Activated naive CD8-positive, alpha-beta T cell treated with anti-CD3 and anti-CD28 coated beads, Interleukin-2, amount 10 ng/mL, durations not matched to agents 7 days and 5 days (primary cell): ENCODE measurements at regions not wholly inside any gene's neighbourhood (a gene's known extent, or its start where the extent isn't known, plus 50 kb on each side); places are given as distances from the start of the nearest gene placed in this dataset.
"Not testable (repeated sequence)": the region's sequence is repeated elsewhere in the genome, so short reads cannot be mapped to it uniquely, and the experiment has no call there.

Experiments
- ATAC-seq: fragments of 150-1000 bp; cut with Tn5 transposase; one replicate; pipeline ENCODE4 v1.10.0; 2021; ENCODE audit warnings: low read depth, moderate library complexity
- POLR2A ChIA-PET: fragments of 350-600 bp; sonication (Branson Sonifier 250); formaldehyde crosslinking; loops from one replicate; lab custom pipeline; 2021; ENCODE audit warnings: antibody characterized with exemption; lab: Charles Lee
- DNase-seq: peaks from one replicate; pipeline ENCODE4 v3.0.0; 2021
- H3K27ac Mint-ChIP-seq: one replicate; pipeline ENCODE4 v1.8.0; 2022; ENCODE audit warnings: mild to moderate bottlenecking, mixed read lengths
- H3K27me3 Mint-ChIP-seq: one replicate; pipeline ENCODE4 v1.8.0; 2022; ENCODE audit warnings: mild to moderate bottlenecking, moderate library complexity, mixed read lengths
- H3K36me3 Mint-ChIP-seq: one replicate; pipeline ENCODE4 v1.8.0; 2021; ENCODE audit warnings: mild to moderate bottlenecking, mixed read lengths
- H3K4me1 Mint-ChIP-seq: one replicate; pipeline ENCODE4 v1.8.0; 2021; ENCODE audit warnings: mixed read lengths
- H3K4me3 Mint-ChIP-seq: one replicate; pipeline ENCODE4 v1.8.0; 2022; ENCODE audit warnings: mild to moderate bottlenecking, moderate library complexity, mixed read lengths
- H3K9me3 Mint-ChIP-seq: one replicate; pipeline ENCODE4 v1.8.0; 2021; ENCODE audit warnings: mixed read lengths

- Mint-ChIP-seq H3K36me3 (peaks cover 5% of the 10 kb centered on the region), H3K27ac (no peak overlapping the region), H3K9me3 (no peaks in the 10 kb centered on the region), H3K4me3 (no peak overlapping the region), H3K27me3 (no peaks in the 10 kb centered on the region), H3K4me1 (peaks cover 2% of the 10 kb centered on the region)
- no peak for DNase-seq
- POLR2A ChIA-PET: no interaction called here
- no peak for ATAC-seq
Measured at GRCh38 chr16:27644165-27644564, 94.2 kb downstream of the KATNIP start.

- no peak overlapping the region for H3K4me3 Mint-ChIP-seq
- ATAC-seq (no peak), DNase-seq (no peak)
- peaks cover 5% of the 10 kb centered on the region for H3K36me3 Mint-ChIP-seq
- no peak overlapping the region for H3K27ac Mint-ChIP-seq
- H3K4me1 Mint-ChIP-seq: peaks cover 2% of the 10 kb centered on the region
- H3K9me3 Mint-ChIP-seq: no peaks in the 10 kb centered on the region
- POLR2A ChIA-PET: no interaction called here
- no peaks in the 10 kb centered on the region for H3K27me3 Mint-ChIP-seq
Measured at GRCh38 chr16:27645396-27645795, 95.5 kb downstream of the KATNIP start.

DNA sequence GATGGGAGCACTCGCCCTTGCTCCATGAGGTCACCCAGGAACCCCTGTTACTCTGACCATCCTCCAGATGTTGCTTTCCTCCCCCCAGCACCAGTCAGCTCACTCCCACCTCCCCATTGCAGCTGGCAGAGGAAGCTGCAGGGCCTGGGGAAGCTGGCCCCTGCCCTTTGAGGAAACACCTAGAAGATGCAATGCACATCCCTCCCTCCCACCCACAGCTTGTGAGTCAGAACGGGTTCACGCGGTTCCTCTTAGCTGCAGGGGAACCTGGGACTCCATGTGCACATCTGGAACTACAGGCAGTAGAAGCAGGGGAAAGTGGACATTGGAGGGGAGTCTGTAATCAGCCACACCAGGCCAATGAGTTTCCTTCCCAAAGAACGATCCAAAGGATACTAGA is 96.9 kb downstream of the KATNIP start:
- POLR2A ChIA-PET: no interaction called here
- DNase-seq: no peak

DNA sequence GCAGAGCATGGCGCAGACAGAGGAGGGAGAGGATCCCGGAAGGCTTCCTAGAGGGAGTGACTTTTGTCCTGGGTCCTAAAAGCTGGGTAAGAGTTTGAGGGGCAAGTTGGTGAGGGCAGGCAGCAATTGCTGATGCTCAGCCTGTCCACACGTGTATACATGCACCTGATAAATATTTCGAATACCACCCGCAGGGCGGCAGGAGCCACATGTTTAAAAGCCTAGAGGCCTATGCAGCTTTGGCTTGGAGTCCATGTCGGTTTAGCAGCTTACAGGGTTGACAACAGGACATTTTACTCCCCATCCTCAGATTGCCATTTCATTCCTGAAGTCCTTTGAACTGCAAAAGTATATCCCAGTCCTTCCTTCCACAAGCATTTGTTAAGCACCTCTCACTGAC is 99.1 kb downstream of the KATNIP start:
- no peaks in the 10 kb centered on the region for H3K36me3 Mint-ChIP-seq
- H3K27ac Mint-ChIP-seq: no peak overlapping the region
- H3K27me3 Mint-ChIP-seq: no peaks in the 10 kb centered on the region
- no peak for DNase-seq
- H3K4me3 Mint-ChIP-seq: no peak overlapping the region
- no peak for ATAC-seq
- no peaks in the 10 kb centered on the region for H3K9me3 Mint-ChIP-seq
- POLR2A ChIA-PET: no interaction called here
- H3K4me1 Mint-ChIP-seq: no peaks in the 10 kb centered on the region

More for the DNA sequence above, 96.9 kb downstream of the KATNIP start:
- Mint-ChIP-seq H3K27me3 (no peaks in the 10 kb centered on the region), H3K9me3 (no peaks in the 10 kb centered on the region), H3K4me3 (no peak overlapping the region), H3K4me1 (no peaks in the 10 kb centered on the region), H3K36me3 (peaks cover 3% of the 10 kb centered on the region), H3K27ac (no peak overlapping the region)
- ATAC-seq: no peak

- no peaks in the 10 kb centered on the region for H3K36me3 Mint-ChIP-seq
- ATAC-seq (no peak), DNase-seq (no peak)
- POLR2A ChIA-PET: no interaction called here
- no peak overlapping the region for H3K27ac Mint-ChIP-seq
- no peaks in the 10 kb centered on the region for H3K9me3 Mint-ChIP-seq
- H3K27me3 Mint-ChIP-seq: no peaks in the 10 kb centered on the region
- no peak overlapping the region for H3K4me3 Mint-ChIP-seq
- no peaks in the 10 kb centered on the region for H3K4me1 Mint-ChIP-seq
Measured at GRCh38 chr16:27650073-27650701, 100.2 kb downstream of the KATNIP start.

DNA sequence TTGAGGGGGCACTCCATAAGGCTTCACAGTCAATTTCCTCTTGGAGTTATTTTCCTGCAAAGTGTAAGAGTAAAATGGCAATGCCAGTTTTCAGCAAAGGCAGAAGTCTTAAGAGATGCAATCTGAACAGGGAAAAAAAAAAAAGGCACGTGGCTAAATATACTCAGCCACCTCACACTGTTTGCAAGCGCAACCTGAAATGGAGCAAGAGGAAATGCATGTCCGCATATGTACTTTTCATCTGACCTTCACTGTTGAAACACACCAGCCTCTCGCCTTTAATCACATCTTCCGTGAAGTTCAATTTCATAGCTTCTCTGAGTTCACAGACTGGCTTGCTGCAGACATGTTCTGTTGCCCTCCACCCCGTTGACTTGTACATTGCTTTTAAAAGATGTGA is 101.4 kb downstream of the KATNIP start:
- Mint-ChIP-seq H3K4me1 (no peaks in the 10 kb centered on the region), H3K27ac (no peak overlapping the region), H3K36me3 (no peaks in the 10 kb centered on the region), H3K4me3 (no peak overlapping the region), H3K27me3 (no peaks in the 10 kb centered on the region), H3K9me3 (no peaks in the 10 kb centered on the region)
- no peak for DNase-seq
- POLR2A ChIA-PET: no interaction called here
- ATAC-seq: no peak

DNA sequence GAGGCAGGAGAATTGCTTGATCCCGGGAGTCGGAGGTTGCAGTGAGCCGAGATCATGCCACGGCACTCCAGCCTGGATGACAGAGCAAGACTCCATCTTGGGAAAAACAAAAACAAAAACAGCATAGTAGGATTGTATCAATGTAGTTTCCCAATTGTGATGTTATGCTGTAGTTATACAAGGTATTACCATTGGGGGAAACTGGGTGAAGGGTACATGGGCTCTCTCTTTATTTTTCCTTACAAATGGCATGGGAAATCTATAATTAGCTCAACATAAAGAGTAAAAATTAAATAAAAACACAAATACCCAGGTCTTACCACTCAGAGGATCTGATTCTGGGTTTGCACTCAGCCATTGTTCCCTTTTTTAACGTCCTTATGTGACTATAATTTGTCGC is 107.9 kb downstream of the KATNIP start:
- POLR2A ChIA-PET: no interaction called here
- H3K27me3 Mint-ChIP-seq: no peaks in the 10 kb centered on the region
- DNase-seq: no peak
- ATAC-seq: no peak
- H3K4me1 Mint-ChIP-seq: no peaks in the 10 kb centered on the region
- no peak overlapping the region for H3K4me3 Mint-ChIP-seq
- no peak overlapping the region for H3K27ac Mint-ChIP-seq
- H3K9me3 Mint-ChIP-seq: peaks cover 1% of the 10 kb centered on the region
- no peaks in the 10 kb centered on the region for H3K36me3 Mint-ChIP-seq

DNA sequence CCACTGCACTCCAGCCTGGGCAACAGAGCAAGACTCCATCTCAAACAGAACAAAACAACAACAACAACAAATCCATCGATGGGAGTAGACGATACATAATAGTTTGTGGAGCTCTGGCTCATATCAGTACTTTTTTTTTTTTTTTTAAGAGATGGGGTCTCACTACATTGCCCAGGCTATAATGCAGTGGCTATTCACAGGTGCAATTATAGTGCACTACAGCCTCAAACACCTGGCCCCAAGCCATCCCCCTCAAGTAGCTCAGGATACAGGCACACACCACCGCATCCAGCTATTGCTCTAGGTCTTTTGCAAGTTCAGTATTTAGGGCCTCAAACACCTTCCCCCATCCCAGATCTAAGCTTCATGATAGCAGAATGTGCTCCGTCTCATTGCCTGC is 110.6 kb downstream of the KATNIP start:
- POLR2A ChIA-PET: no interaction called here
- Mint-ChIP-seq H3K27ac (no peak overlapping the region), H3K4me3 (no peak overlapping the region), H3K9me3 (peaks cover 1% of the 10 kb centered on the region), H3K27me3 (no peaks in the 10 kb centered on the region), H3K4me1 (no peaks in the 10 kb centered on the region), H3K36me3 (no peaks in the 10 kb centered on the region)
- DNase-seq: no peak
- ATAC-seq: no peak

DNA sequence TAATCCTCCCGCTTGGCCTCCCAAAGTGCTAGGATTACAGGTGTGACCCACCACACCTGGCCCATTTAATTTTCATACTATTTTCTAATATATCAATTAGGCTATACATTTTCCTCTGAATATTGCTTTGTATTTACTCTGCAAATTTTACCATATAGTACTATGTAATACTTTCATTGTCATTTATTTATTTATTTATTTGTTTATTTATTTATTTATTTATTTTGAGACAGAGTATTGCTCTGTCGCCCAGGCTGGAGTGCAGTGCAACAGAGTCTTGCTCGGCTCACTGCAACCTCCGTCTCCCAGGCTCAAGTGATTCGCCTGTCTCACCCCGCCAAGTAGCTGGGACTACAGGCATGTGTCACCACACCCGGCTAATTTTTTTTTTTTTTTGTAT is 113.3 kb downstream of the KATNIP start:
- H3K4me1 Mint-ChIP-seq, H3K27me3 Mint-ChIP-seq, H3K9me3 Mint-ChIP-seq, ATAC-seq, DNase-seq, H3K36me3 Mint-ChIP-seq, H3K27ac Mint-ChIP-seq, POLR2A ChIA-PET, H3K4me3 Mint-ChIP-seq: not testable (repeated sequence)

DNA sequence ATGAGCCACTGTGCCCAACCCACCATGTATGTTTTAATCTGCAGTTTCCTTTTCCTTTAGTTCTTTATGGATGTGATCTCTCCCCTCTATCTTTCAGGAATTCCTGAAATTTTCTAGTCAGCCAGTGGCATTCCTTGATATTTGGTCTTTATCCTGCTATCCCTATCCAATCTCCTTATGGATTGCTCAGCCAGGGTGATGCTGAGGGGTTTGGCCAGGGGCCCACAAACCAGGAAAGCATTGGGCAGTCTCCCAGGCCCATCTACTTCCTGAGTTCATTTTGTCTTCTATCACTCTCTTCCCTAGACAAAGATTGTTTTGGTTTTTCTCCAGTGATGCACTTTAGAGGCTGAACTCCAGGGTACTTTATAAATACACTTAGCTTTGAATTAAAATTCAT is 115.9 kb downstream of the KATNIP start:
- no peak for ATAC-seq

DNA sequence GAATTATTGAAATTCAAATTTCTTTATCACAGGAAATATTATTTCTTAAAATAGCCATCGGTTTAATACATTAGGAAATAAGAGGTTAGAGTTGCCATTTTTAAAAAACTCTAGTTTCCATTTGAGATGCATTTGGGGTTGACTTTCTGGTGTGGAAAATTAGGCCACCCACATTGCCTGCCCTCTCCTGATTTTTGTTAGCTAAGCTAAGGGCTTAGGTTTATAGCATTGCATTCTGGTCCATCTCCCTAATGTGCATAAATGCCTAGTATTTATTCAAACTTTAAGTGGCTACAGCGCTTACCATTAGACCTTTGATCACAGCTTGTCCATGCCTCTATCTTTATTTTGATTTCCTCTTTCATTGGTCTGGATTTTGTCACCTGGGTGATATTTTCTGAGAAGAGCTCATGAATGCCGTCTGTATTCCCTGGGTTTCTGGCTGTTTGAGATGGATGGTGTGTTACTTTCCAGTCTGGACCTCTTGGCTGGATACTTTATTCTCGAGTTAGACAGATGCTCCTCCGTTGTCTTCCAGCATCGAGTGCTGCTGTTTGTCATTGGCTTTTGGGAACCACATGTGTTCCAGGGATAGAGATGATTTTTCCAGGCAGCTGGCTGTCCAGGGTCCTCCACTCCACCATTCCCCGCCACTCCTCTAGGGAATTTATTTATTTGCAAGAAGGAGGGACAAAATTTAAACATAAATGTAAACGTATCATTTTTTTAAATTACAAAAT is 120.3 kb downstream of the KATNIP start:
- POLR2A ChIA-PET: no interaction called here
- H3K4me1 Mint-ChIP-seq: no peaks in the 10 kb centered on the region

More for the DNA sequence above, 115.9 kb downstream of the KATNIP start:
- Mint-ChIP-seq H3K4me1 (no peaks in the 10 kb centered on the region), H3K36me3 (peaks cover 2% of the 10 kb centered on the region), H3K4me3 (no peak overlapping the region), H3K27me3 (no peaks in the 10 kb centered on the region), H3K9me3 (no peaks in the 10 kb centered on the region), H3K27ac (no peak overlapping the region)
- POLR2A ChIA-PET: interaction anchor here (1.0 kb wide), 1 partner anchor 116 kb away, joined by 3 read pairs; the partner anchor contains the start of gene KATNIP
- DNase-seq: no peak

DNA sequence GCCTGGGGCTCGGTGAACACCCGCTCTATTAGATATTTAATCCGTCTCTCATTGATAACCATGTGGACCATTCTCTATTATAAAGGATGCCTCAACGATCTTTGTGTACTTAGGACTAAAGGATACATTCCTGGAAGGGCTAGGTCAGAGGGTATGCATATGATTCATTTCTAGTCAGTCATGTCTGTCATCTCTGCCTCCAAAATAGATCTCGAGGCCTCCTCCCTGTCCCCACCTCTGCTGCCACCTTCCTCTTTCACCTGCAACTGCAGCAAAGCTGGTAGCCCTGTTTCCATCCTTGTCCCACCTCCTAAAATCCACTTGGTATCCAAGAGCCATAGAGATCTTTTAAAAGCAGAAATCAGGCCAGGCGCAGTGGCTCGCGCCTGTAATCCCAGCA is 121.5 kb downstream of the KATNIP start:
- ATAC-seq: no peak
- H3K27ac Mint-ChIP-seq: no peak overlapping the region
- H3K36me3 Mint-ChIP-seq: peaks cover 2% of the 10 kb centered on the region
- no peaks in the 10 kb centered on the region for H3K27me3 Mint-ChIP-seq
- POLR2A ChIA-PET: no interaction called here
- H3K9me3 Mint-ChIP-seq: no peaks in the 10 kb centered on the region
- H3K4me1 Mint-ChIP-seq: no peaks in the 10 kb centered on the region
- H3K4me3 Mint-ChIP-seq: no peak overlapping the region
- DNase-seq: no peak

More for the DNA sequence above, 120.3 kb downstream of the KATNIP start:
- H3K27ac Mint-ChIP-seq: no peak overlapping the region
- DNase-seq: no peak
- H3K36me3 Mint-ChIP-seq: peaks cover 2% of the 10 kb centered on the region
- ATAC-seq: no peak
- no peak overlapping the region for H3K4me3 Mint-ChIP-seq
- no peaks in the 10 kb centered on the region for H3K27me3 Mint-ChIP-seq
- H3K9me3 Mint-ChIP-seq: no peaks in the 10 kb centered on the region

GRCh38 chr16:27676839-27677238 is 126.9 kb downstream of the KATNIP start:
- ATAC-seq (no peak), DNase-seq (no peak)
- H3K36me3 Mint-ChIP-seq: peaks cover 3% of the 10 kb centered on the region
- no peaks in the 10 kb centered on the region for H3K9me3 Mint-ChIP-seq
- H3K4me3 Mint-ChIP-seq: no peak overlapping the region
- H3K27ac Mint-ChIP-seq: no peak overlapping the region
- POLR2A ChIA-PET: no interaction called here
- H3K4me1 Mint-ChIP-seq: peaks cover 3% of the 10 kb centered on the region
- no peaks in the 10 kb centered on the region for H3K27me3 Mint-ChIP-seq

- POLR2A ChIA-PET: no interaction called here
- no peaks in the 10 kb centered on the region for H3K9me3 Mint-ChIP-seq
- ATAC-seq: no peak
- no peak overlapping the region for H3K4me3 Mint-ChIP-seq
- DNase-seq: no peak
- H3K36me3 Mint-ChIP-seq: peaks cover 3% of the 10 kb centered on the region
- peaks cover 3% of the 10 kb centered on the region for H3K4me1 Mint-ChIP-seq
- no peak overlapping the region for H3K27ac Mint-ChIP-seq
- H3K27me3 Mint-ChIP-seq: no peaks in the 10 kb centered on the region
Measured at GRCh38 chr16:27677263-27677662, 127.3 kb downstream of the KATNIP start.
